ENCODE measurements at regions not wholly inside any gene's neighbourhood (a gene's known extent, or its start where the extent isn't known, plus 50 kb on each side); places are given as distances from the start of the nearest gene placed in this dataset.

GRCh38 chr5:155733935-155734334 is 593.0 kb upstream of the SGCD start:
- TF ChIP-seq EZH2 (IDR thresholded peaks at IDR 0.05; ENCODE audit: insufficient read depth, low read length) (no peak), CTCF (IDR thresholded peaks at IDR 0.05; ENCODE audit: insufficient read depth, low read depth, low read length) (no peak)
- Histone ChIP-seq H3K9me3 (ENCODE audit: insufficient read depth, low read depth, low read length) (no peaks in the 10 kb centered on the region), H3K4me1 (ENCODE audit: insufficient read depth, low read length) (no peaks in the 10 kb centered on the region), H3K4me3 (ENCODE audit: insufficient read depth, low read depth, low read length) (no peak overlapping the region), H3K27ac (ENCODE audit: low read depth, low read length) (no peak overlapping the region), H3K36me3 (ENCODE audit: insufficient read depth, low read length) (no peaks in the 10 kb centered on the region), H3K4me2 (ENCODE audit: low read length) (no peak overlapping the region), H2AFZ (ENCODE audit: low read depth, low read length) (no peak overlapping the region), H4K20me1 (ENCODE audit: insufficient read depth, low read length) (no peaks in the 10 kb centered on the region), H3K79me2 (ENCODE audit: insufficient read depth, low read length) (no peaks in the 10 kb centered on the region), H3K27me3 (ENCODE audit: insufficient read depth, low read length) (peaks cover 16% of the 10 kb centered on the region), H3K9ac (ENCODE audit: low read length) (no peak overlapping the region)
- no peak for DNase-seq (ENCODE audit: low read depth)
- Mint-ChIP-seq H3K4me3 (ENCODE audit: unreplicated experiment) (no peak overlapping the region), H3K4me1 (ENCODE audit: low read depth, unreplicated experiment) (peaks cover 5% of the 10 kb centered on the region), H3K36me3 (ENCODE audit: low read depth, unreplicated experiment) (no peaks in the 10 kb centered on the region), H3K9me3 (ENCODE audit: unreplicated experiment) (peaks cover 4% of the 10 kb centered on the region), H3K27me3 (ENCODE audit: low read depth, unreplicated experiment) (peaks cover 72% of the 10 kb centered on the region), H3K27ac (ENCODE audit: unreplicated experiment) (no peak overlapping the region)
- FAIRE-seq, result no peak

GRCh38 chr5:155735388-155735787 is 591.6 kb upstream of the SGCD start:
- Mint-ChIP-seq H3K4me1 (ENCODE audit: low read depth, unreplicated experiment) (no peaks in the 10 kb centered on the region), H3K27me3 (ENCODE audit: low read depth, unreplicated experiment) (peaks cover 61% of the 10 kb centered on the region), H3K4me3 (ENCODE audit: unreplicated experiment) (no peak overlapping the region), H3K27ac (ENCODE audit: unreplicated experiment) (no peak overlapping the region), H3K9me3 (ENCODE audit: unreplicated experiment) (peaks cover 4% of the 10 kb centered on the region), H3K36me3 (ENCODE audit: low read depth, unreplicated experiment) (no peaks in the 10 kb centered on the region)
- no peaks in the 10 kb centered on the region for H3K79me2 ChIP-seq (ENCODE audit: insufficient read depth, low read length)
- no peak overlapping the region for H2AFZ ChIP-seq (ENCODE audit: low read depth, low read length)
- no peak overlapping the region for H3K9ac ChIP-seq (ENCODE audit: low read length)
- H4K20me1 ChIP-seq (ENCODE audit: insufficient read depth, low read length), result no peaks in the 10 kb centered on the region
- peaks cover 2% of the 10 kb centered on the region for H3K27me3 ChIP-seq (ENCODE audit: insufficient read depth, low read length)
- no peak for DNase-seq (ENCODE audit: low read depth)
- no peak for FAIRE-seq
- H3K4me3 ChIP-seq (ENCODE audit: insufficient read depth, low read depth, low read length), result no peak overlapping the region
- no peak overlapping the region for H3K4me2 ChIP-seq (ENCODE audit: low read length)
- no peaks in the 10 kb centered on the region for H3K4me1 ChIP-seq (ENCODE audit: insufficient read depth, low read length)
- no peak overlapping the region for H3K27ac ChIP-seq (ENCODE audit: low read depth, low read length)
- H3K36me3 ChIP-seq (ENCODE audit: insufficient read depth, low read length), result no peaks in the 10 kb centered on the region
- TF ChIP-seq EZH2 (IDR thresholded peaks at IDR 0.05; ENCODE audit: insufficient read depth, low read length) (no peak), CTCF (IDR thresholded peaks at IDR 0.05; ENCODE audit: insufficient read depth, low read depth, low read length) (no peak)
- no peaks in the 10 kb centered on the region for H3K9me3 ChIP-seq (ENCODE audit: insufficient read depth, low read depth, low read length)

- Histone ChIP-seq H3K4me2 (ENCODE audit: low read length) (no peak overlapping the region), H4K20me1 (ENCODE audit: insufficient read depth, low read length) (no peaks in the 10 kb centered on the region), H3K27ac (ENCODE audit: low read depth, low read length) (no peak overlapping the region), H3K4me3 (ENCODE audit: insufficient read depth, low read depth, low read length) (no peak overlapping the region), H3K9ac (ENCODE audit: low read length) (no peak overlapping the region), H3K27me3 (ENCODE audit: insufficient read depth, low read length) (no peaks in the 10 kb centered on the region), H3K4me1 (ENCODE audit: insufficient read depth, low read length) (no peaks in the 10 kb centered on the region), H3K79me2 (ENCODE audit: insufficient read depth, low read length) (no peaks in the 10 kb centered on the region), H3K36me3 (ENCODE audit: insufficient read depth, low read length) (no peaks in the 10 kb centered on the region), H3K9me3 (ENCODE audit: insufficient read depth, low read depth, low read length) (no peaks in the 10 kb centered on the region), H2AFZ (ENCODE audit: low read depth, low read length) (no peak overlapping the region)
- no peak for TF ChIP-seq CTCF (IDR thresholded peaks at IDR 0.05; ENCODE audit: insufficient read depth, low read depth, low read length)
- TF ChIP-seq EZH2 (IDR thresholded peaks at IDR 0.05; ENCODE audit: insufficient read depth, low read length), result no peak
- Mint-ChIP-seq H3K4me3 (ENCODE audit: unreplicated experiment) (no peak overlapping the region), H3K4me1 (ENCODE audit: low read depth, unreplicated experiment) (no peaks in the 10 kb centered on the region), H3K36me3 (ENCODE audit: low read depth, unreplicated experiment) (no peaks in the 10 kb centered on the region), H3K27me3 (ENCODE audit: low read depth, unreplicated experiment) (peaks cover 31% of the 10 kb centered on the region), H3K9me3 (ENCODE audit: unreplicated experiment) (no peaks in the 10 kb centered on the region), H3K27ac (ENCODE audit: unreplicated experiment) (no peak overlapping the region)
- FAIRE-seq, result no peak
- DNase-seq (ENCODE audit: low read depth), result no peak
Observed at GRCh38 chr5:155738616-155739015, 588.3 kb upstream of the SGCD start.

Measured in astrocyte (in vitro differentiated cells and primary cell).